ENCODE measurements at regions not wholly inside any gene's neighbourhood (a gene's known extent, or its start where the extent isn't known, plus 50 kb on each side); places are given as distances from the start of the nearest gene placed in this dataset.

DNA sequence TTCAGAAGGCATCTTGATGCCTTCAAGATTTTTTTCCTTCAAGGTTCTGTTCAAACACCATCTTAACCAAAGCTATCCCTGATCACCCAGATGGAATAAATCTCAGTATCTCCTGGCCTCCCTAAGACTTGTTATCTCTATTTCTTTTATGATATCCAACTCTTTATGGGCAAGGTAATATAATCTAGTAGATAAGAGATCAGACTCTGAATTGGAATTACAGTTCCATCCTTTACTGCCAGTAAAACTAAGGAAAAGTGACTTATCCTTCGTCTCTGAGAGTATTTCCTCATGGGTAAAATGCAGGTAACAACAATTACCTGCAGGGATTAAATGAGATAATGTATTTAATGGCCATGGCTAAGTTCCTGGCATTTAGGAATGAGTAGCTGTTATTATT, 445.0 kb upstream of the DAB1 start:
- TF ChIP-seq, protein P1, sequence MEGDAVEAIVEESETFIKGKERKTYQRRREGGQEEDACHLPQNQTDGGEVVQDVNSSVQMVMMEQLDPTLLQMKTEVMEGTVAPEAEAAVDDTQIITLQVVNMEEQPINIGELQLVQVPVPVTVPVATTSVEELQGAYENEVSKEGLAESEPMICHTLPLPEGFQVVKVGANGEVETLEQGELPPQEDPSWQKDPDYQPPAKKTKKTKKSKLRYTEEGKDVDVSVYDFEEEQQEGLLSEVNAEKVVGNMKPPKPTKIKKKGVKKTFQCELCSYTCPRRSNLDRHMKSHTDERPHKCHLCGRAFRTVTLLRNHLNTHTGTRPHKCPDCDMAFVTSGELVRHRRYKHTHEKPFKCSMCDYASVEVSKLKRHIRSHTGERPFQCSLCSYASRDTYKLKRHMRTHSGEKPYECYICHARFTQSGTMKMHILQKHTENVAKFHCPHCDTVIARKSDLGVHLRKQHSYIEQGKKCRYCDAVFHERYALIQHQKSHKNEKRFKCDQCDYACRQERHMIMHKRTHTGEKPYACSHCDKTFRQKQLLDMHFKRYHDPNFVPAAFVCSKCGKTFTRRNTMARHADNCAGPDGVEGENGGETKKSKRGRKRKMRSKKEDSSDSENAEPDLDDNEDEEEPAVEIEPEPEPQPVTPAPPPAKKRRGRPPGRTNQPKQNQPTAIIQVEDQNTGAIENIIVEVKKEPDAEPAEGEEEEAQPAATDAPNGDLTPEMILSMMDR (IDR thresholded peaks at IDR 0.05), result no peak

DNA sequence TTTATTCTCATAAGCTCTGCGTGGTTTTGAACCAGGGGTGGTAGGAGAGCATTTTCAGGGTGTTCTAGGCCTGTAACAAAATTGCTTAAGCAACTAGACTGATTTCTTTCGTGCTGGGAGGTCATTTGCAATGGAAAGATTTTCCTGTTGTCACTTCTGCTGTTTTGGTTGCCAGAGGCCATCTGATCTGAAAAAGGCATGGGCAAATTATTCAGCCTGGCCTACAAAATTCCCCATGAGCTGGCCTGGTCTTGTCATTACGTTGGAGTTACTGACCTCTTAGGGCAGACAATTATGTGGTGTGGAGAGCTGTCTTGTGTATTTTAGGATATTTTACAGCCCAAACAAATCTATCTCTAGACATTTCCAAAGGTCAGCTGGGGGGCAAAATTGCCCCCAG, 444.4 kb upstream of the DAB1 start:
- TF ChIP-seq, protein P1 (IDR thresholded peaks at IDR 0.05), result no peak

GRCh38 chr1:57866998-57867397, 443.1 kb upstream of the DAB1 start:
- TF ChIP-seq, protein P1 (IDR thresholded peaks at IDR 0.05), result no peak

DNA sequence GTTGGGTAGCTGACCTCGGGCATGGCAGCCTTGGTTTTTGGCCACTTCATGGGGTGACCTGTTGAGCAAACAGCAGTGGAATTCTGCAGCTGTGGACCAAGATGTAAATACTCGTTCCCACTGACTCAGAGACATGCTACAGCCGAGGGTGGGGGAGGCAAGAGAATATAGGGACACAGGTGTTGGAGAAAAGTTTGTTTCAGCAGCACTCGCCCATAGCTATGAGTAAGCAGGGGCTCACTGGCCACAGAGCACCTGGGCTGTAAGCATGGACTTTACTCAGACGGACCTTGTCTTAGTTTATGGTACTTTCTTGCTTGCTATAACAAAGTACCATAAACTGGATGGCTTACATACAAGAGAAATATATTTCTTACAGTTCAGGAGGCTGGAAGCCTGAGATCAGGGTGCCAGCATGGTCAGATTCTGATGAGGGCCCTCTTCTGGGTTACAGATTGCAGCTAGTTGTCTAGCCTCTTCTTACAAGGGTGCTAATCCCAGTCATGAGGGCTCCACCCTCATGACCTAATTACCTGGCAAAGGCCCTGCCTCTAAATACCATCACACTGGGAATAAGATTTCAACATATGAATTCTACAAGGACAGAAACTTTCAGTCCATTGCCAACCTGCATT, 437.2 kb upstream of the DAB1 start:
- TF ChIP-seq, protein P1 (IDR thresholded peaks at IDR 0.05), result no peak

- TF ChIP-seq, protein P1 (IDR thresholded peaks at IDR 0.05), result no peak
Measured at GRCh38 chr1:57860325-57860724, 436.5 kb upstream of the DAB1 start.

- TF ChIP-seq, protein P1 (IDR thresholded peaks at IDR 0.05), result no peak
Measured at GRCh38 chr1:57858740-57859139, 434.9 kb upstream of the DAB1 start.

GRCh38 chr1:57857809-57858208, 433.9 kb upstream of the DAB1 start:
- TF ChIP-seq, protein P1 (IDR thresholded peaks at IDR 0.05), result no peak

- TF ChIP-seq, protein P1 (IDR thresholded peaks at IDR 0.05), result no peak
Measured at GRCh38 chr1:57854436-57854835, 430.6 kb upstream of the DAB1 start.
